IMR-90 (cell line): ENCODE measurements at regions not wholly inside any gene's neighbourhood (a gene's known extent, or its start where the extent isn't known, plus 50 kb on each side); places are given as distances from the start of the nearest gene placed in this dataset.

ENCODE experiments used
- CTCF ChIP-seq: conservative IDR thresholded peaks from 2 replicates; pipeline ENCODE4 v1.5.1; 2012; ENCODE audit warnings: mild to moderate bottlenecking, low read depth, low read length, improper control_type of control experiment
- ELK1 ChIP-seq: fragments of 150-350 bp; IDR thresholded peaks from 2 replicates; pipeline ENCODE4 v1.6.1; 2016; ENCODE audit warnings: low read depth, mild to moderate bottlenecking, low read length, moderate library complexity, borderline replicate concordance
- NFE2L2 ChIP-seq: fragments of 150-350 bp; IDR thresholded peaks from 2 replicates; pipeline ENCODE4 v1.6.1; 2016; ENCODE audit warnings: low read depth, mild to moderate bottlenecking, low read length
- POLR2A ChIP-seq: IDR thresholded peaks from 2 replicates; pipeline ENCODE4 v1.6.1; 2012; ENCODE audit warnings: mild to moderate bottlenecking, low read depth, low read length
- SMC3 ChIP-seq: fragments of 150-350 bp; IDR thresholded peaks from 2 replicates; pipeline ENCODE4 v1.6.1; 2016; ENCODE audit warnings: low read depth, mild to moderate bottlenecking, antibody characterized with exemption, low read length, moderate library complexity

DNA sequence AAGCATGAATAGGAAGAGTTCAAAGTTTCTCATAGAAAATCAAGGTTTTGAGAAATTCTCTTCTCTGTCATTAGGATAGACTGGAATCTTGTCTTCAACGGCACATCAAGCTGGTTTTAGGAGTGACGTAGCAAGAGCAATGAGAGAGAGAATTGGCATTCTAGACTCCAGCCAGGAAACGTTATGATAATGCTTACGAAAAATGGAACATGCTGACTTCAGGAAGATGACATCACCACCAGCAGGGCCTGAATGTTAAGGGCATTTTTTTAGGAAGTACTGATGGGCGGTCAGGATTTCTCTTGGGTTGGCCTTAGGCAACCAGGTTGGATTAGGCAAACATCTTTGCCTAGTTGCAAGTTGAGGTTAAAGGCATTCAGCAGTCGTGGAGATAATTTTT lies 213.2 kb upstream of the CTBP2 start:
- no peak for TF ChIP-seq CTCF
- no peak for TF ChIP-seq ELK1
- TF ChIP-seq SMC3, result no peak
- no peak for TF ChIP-seq NFE2L2
- no peak for TF ChIP-seq POLR2A
